GM18861 (cell line): ENCODE measurements at regions not wholly inside any gene's neighbourhood (a gene's known extent, or its start where the extent isn't known, plus 50 kb on each side); places are given as distances from the start of the nearest gene placed in this dataset.

ENCODE experiments used
- ATAC-seq: cut with Tn5 transposase; IDR thresholded peaks from one replicate; pipeline ENCODE4 v1.9.1; 2021; ENCODE audit not compliant: unreplicated experiment

DNA sequence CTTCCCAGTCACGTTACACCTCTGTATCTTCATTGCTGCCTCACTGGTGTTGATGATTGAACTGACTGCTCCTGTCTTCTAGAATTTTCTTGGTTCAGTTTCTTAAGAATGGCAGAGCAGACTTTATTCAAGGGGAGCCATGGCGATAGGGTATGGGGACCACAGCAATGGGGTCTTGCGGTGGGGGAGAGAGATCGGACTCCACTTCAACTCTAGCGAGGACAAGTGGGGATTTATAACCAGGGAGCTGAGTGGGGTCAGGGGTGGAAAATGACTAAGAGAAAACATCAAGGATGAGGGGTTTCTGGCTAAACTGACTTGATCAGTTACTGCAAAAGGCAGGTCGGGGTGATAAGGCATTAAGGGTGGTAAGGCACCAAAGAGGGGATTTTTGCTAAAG lies 156.4 kb downstream of the CD83 start:
- ATAC-seq = no peak

DNA sequence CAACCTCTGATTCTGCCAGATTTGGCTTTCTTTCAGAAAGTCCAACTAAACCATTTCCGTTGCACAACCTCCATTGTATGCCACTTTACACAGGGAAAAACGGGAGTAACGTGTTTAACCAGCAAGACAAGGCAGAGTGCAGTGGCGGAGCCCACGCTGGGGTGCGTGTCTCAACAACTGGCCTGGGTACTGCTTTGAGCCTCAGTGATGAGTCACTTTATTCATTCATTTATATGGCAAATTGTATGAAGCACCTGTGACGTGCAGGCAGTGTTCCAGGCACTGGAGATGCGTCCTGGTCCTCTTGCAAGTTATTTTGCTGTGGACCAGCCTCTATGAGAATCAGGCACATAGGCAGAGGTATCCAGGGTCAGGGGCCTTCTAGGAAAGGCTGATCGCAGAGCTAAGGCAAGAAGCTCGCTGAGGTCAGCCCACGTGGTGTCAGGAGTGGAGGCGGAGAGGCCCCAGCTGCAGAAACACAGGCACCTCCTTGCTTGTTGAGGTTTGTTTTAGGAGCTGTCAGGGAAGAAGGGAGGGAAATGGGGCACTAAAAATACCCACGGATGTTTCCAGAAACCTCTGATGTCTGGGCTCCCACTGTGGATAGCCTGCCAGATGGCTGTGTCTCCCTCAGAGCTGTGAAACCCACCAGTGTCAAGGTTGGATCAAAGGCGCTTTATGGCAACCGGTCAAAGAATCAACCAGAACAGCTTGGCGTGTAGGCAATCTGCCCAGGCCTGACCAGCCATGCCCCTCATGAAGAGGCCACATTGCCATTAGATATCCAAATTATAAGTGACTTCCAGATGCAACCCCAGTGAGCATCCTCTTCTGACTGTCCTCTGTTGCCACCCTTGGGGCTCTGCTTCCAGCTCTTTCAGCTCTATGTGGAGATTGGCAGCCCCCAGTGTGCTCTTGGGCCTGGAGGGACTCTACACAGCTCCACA lies 157.2 kb downstream of the CD83 start:
- ATAC-seq = no peak

DNA sequence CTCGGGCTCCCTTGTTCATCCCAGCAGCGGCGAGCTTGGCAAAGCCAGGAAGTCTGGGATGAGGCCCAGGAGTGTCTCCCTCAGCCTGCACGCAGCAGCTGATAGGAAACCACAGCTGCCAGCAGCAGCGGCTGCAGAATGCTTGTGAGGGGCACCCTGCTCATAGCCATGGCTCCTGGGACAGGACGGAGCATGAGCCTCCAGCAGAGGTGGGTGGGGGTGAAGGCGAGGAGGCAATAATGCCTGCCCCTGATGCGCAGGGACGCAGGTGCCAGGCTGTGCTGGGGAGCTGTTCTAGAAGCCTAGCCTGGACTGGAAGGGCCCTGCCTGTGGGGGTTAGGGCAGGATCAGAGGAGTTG lies 157.9 kb downstream of the CD83 start:
- ATAC-seq = no peak

DNA sequence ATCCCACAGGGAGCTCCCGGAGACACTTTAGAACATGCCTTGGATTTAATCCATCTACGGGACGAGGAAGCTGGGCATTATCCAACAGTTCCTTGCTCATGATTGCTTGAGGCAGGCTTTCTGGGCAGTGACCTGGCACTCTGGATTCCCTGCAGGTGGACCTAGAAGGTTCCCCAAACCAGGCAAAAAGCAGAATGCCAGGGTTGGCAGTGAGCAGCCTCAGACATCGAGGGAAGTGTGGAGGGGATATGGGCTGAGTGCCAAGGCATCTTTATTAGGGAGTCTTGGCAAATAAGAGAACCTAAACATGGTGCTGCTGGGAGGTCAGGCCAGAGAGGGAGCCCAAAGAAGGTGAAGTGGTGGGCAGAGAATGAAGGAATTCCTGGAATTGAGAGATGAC lies 158.5 kb downstream of the CD83 start:
- ATAC-seq = no peak

DNA sequence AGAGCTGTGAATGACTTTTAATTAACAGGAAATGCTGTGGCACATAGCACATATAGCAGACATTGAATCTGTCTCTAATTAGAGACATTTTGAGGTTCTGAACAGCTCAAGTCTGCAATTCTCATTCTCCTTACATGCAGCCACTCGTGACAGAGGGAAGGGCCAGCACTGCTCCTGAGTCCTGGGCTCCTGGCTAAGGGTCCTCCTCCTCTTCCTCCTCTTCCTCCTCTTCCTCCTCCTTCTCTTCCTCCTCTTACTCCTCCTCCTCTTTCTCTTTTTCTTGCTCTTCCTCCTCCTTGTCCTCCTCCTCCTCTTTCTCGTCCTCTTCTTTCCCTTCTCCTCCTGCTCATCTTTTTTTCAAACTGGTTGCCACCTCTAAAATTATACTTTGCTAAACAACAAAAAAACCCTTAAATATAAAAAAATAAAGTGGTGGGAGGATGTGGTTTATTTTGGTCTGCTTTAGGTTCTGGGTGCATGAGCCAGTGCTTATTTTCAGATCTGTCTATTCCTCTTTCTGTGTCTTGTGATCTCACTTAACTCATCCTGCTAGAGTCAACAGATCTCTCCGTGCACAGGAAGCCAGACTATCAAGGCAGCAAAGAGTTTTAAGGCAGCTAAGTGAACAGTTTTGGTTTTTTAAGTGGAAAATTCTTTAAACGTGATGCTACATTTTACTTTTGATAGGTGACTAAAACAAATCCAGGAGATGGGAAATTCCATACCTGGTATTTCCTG lies 159.3 kb downstream of the CD83 start:
- peak; percentile 97 for ATAC-seq

DNA sequence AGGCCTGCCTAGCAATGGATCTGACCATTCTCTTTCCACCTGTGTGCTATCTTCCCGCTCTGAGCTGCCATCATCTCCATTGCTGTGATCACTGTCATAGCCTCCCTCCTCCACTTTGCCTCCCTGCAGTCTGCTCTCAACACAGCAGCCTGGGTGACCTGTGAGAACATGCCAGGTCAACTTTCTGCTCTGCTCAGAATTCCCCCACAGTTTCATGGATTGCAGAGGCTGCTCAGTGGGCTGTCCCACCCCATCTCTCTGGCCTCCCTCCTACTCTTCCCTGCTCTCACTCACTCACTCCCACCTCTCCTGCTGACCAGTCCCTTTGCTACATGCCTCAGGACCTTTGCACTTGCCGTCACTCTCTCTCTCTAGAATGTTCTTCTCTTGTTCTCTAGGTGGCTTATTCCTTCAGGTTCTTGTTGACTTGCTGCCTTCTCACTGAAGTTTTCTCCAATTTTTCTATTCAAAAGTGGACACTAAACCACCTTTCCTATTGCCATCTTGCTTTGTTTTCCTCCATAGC lies 159.9 kb downstream of the CD83 start:
- ATAC-seq = no peak

DNA sequence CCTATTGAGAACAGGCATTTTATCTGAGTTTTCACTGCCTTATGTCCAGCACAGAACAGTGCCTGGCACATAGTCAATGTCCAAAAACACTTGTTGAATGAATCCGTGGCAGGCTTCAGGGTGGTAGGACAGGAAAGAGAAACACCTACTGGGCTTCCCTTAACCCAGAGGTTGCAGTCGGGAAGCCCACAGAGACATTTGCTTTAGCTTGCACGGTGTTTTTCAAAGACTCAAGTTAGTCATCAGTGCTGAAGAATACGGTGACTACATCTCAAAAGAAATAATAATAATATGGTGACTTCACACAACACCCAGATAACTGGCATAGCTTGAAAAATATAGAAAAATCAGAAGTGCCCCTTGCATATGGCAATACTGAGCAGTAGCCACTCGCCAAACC lies 160.4 kb downstream of the CD83 start:
- no peak for ATAC-seq

DNA sequence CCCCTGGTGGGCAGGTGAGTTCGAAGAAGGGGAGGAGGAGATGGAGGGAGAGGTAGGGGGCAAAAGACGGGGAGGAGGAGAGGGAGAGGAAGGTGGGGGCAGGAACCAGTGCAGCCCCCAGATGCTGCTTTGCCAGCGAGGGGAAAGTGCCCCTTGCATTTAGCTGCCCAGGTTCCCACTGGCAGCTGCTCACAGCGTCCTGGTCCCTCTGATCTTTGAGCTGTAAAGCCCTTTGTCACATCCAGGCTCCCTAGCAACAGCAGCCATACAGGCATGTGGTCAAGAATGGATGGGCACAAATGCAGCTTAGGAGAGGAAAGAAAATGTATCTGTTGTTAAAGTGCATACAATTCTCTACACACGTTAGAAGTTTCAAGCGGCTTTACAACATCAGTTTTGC lies 160.9 kb downstream of the CD83 start:
- ATAC-seq = no peak

DNA sequence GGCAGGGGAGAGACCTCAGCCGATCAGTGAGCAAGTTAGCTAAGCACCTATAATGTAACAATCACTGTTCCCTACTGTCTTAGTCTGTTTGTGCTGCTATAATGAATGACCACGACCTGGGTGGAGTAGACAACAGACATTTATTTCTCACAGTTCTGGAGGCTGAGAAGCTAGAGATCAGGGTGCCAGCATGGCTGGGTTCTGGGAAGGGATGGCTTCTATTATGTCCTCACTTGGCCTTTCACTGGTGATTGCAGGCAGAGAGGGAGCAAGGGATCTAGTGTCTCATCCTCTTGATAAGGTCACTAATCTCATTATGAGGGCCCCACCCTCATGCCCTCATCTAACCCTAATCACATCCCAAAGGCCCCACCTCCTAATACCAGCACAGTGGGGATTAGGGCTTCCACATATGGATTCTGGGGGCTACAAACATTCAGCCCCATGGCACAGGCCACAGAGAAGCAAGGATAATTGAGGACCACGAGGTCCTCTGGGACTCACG lies 162.5 kb downstream of the CD83 start:
- ATAC-seq = no peak

DNA sequence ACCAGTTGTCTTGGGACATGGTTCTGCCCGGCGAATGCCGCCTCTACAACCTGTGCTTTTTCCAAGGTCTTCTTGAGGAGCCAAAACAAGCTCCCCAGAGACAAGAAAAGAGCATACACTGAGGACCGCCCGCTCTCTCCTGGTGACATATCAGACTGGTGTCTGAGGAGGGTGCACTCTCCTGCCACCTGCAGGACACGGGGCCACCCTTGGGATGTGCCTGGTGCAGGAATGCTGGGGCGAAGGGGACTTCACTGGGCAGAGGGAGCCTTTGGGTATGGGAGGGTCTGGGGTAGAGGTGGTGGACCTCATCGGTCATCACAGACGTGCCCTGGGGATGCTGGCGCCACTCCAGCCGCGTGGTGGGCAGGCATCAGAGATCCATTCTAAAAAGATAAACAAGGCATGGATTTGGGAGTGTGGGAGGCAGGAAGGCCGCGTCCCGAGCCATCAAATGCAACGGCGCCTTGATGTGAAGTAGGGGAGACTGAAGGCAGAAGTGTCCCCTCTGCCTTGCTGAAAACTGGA lies 163.3 kb downstream of the CD83 start:
- no peak for ATAC-seq

DNA sequence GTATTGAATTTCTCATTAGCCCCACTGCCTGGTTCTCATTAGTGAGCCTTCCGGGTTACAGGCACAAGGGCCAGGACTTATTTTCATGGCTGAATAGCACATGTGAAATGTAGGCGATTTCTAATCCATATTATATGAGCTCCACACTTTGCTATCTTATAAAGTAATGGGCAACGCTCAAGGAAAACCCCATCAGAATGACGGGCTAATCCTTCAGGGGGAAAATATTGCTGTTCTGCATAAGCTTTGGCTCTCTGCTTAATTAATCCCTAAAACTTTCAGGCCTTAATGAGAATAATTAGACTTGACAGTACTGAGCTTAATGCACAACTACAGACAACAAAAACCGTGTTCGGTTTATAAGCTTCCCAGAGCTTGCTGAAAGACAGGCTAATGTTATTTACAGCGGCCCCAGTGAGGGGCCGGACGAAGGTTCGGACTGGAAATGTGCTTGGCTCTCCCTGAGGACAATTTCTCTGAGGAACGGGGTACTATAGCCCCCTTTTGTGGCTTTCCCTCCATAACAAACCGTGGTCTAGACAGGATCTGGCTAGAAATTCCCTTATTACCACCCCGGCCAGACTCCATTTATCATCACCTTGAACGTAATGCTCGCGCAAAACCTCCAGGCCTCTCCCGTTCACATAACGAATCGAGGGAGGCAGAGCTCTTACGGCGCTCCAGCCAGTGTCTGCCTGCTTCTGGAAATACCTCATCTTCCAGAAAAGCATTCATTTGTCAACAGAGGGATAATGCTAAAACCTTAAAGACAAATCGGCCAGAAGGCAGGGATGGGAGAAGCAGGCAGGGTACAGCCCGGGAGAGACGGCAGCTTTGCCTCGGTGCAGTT lies 164.5 kb downstream of the CD83 start:
- no peak for ATAC-seq

DNA sequence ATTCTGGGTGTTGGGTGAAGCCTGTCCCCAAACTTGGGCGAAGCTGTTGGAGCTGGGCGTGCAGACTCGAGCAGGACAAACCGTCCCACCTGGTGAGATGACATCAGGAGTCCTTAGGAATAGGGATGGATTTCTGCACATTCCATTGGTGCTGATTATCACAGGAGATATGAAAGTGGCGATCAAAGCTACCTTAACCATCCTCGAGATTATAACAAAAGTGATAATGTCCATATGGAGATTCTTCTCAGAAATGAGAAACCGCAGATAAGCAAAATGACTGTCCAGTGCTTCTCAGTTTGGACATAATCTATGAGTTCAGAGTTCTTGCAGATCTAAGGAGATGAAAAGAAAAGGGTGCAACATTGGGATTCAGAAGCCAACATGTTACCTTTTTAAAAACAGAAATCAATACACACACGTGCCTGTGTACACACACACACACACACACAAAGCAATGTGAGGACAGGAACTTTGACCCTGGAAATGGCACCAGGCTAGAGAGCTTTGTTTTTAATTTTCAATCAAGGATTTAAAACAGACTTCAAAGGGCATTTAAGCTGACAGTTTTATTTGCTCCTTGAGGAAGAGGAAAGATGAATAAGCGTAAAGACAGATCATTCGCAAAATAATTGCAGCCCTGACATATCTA lies 165.4 kb downstream of the CD83 start:
- no peak for ATAC-seq

DNA sequence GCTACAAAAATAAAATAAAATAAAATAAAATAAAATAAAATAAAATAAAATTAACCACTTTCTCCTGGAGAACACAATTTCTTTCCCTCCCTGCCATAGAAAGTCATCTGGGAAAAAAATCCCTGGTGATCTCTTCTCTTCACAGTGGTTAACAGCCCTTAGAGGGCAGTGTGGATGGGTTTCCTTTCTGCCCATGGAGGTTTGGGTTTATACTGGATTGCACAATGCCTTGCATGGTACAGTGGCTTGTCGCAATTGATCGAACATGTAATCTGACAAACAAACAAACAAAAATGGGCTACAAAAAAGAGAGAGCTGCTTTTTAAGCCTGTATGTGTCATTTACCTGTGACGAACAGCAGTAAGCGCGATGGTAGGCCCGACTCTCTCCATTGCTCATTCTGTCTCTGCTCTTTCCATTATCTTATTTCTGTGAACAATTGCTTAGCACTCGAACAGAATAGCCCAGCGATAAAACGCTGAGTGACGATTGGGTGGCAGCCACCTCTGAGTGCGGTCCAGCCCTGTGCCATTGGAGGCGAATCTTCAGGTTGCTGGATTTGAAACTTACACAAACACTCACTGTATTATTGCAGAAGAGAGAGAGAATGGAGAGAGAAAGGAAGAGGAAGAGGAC lies 166.1 kb downstream of the CD83 start:
- ATAC-seq = no peak

DNA sequence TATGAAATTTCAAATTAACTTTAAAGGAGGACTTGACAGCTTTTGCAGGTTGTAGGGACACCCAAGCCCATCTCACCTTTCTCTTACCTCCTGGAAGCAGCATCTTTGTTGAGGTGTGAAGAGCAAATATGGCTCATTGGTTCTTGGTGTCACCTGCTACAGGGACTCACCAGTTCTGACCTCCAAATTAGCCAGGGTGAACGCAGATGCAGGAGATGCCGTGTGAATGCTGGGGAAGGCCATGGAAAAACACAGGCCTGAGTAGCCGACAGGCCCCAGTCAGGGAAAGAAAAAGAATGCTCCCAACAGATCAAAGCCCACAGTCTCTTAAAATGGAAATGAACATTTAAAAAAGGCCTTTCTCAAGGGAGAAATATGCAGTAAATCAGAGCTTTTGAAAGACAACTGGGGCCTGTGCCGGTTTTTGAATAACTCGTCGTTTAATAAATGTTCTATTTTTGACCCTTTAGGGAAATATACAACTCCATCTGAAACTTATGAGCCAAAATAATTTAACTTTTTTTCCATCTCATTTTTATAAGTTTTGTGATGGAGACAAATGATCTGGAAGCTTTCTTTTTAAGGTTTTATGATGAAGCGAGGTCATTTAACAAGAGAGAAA lies 167.5 kb downstream of the CD83 start:
- ATAC-seq = no peak

DNA sequence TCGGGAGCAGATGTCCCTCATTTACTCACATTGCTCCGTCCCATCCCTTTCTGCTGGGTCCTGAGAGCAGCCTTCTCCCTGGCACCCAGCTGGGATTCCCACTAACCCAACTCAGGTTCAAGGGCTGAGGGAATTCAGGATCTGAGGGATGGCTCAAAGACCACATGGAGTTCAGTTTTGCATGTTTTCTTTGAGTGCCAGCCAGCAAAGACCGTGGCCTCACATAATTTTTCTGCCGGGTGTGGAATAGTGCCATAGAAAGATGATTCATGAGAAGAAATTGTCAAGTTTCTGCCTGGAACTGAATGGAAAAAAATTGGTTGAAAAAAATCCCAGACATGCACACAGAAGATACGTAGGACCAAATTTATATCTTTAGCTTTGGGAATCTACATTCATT lies 168.6 kb downstream of the CD83 start:
- no peak for ATAC-seq

DNA sequence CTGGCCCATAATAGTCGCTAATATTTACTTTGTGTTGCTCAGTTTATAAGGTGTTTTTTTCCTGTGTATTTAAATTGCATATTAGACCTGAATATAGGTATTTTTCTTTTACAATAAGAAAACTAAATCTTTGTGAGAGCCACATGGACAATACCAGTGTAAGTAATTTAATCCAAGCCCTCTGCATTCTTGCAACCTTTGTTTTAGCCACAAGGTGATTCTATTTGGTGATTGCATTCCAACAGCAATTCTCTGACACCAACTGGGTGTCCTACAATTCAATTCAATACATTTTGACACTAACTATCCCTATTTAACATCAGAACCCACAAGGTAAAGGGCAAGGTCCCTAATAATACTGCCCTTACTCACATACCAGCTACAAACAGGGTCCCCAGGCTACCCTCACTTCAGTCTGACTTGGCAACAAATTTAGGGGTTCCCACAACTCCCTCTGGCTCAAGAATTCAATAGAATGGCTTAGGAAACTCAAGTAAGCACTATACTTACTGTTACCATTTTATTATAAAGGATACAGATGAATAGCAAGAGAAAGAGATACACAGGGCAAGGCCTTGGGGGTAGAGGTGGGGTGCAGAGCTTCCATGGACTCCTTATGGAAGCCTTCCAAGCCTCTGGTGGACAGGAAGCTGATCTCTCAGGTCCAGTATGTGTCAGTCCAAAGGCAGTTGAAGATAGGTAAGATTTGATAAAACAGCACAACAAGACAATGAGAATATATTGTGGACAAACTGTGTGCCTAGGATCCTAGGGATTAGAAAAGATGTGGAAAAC lies 169.3 kb downstream of the CD83 start:
- no peak for ATAC-seq

DNA sequence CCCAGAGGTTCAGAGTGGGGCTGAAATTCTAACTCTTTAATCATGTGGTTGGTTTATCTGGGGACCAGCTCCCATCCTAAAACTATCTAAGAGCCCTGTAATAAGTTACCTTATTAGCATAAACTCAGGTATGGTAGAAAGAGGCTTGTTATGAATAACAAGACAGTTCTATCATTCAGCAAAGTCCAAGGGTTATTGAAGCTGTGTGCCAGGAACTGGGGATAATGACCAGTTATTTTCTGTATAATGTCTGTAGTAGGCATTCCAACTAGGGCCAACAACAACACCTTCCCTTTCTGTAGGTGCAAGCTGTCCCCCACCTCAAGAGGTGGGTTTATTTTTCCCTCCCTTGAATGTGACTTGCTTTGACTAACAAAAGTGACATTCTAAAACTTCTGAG lies 170.1 kb downstream of the CD83 start:
- ATAC-seq = no peak

DNA sequence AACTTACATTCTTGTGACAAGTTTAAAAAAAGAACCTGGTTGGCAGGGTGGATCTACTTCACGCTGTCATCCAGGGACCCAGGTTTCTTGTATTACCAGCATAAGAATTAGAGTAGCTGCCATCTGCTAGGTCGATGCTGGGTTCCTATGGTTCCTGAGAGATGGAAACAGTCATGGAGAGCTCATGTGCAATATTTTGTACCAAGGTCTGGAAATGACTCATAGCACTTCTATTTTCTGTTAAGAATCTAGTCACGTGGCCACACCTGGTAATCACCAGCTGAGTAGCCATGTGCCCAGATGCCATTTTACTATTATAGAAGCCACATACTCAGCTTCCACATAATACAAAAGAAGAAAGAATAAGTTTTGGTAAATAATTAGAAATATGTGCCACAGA lies 171.3 kb downstream of the CD83 start:
- ATAC-seq = no peak
